ENCODE measurements at regions not wholly inside any gene's neighbourhood (a gene's known extent, or its start where the extent isn't known, plus 50 kb on each side); places are given as distances from the start of the nearest gene placed in this dataset.

DNA sequence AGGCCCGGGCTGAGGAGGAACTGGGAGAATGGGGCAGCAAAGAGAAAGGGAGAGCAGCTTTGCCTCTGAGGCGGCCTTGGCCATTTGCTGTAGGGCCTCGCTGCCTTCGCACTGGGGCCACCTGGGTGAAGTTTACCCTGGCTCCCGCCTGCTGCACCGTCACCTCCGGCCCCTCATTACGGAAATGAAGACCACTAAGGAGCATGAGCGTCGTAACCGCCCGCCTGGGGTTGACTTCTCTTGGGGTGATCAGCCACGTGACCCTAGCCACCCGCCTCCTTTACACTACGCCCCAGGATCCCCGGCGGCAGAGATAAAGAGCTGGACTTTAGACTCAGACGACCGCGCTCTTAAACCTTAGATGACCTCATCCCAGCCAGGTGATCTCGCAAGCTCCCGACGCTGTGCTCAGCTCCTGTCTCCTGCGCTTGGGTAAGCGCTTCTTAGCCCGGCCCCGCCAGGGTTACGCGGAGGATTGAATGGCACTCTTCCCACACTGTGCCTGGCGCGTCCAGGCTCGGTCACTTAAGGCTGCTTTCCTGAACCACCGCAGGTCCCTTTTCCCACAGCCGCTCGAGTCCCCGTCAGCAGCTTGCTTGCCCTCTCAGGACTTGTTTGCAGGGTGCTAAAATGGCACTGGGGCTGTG, 107.9 kb upstream of the LARP1 start (continued):
- TF ChIP-seq, protein P1, sequence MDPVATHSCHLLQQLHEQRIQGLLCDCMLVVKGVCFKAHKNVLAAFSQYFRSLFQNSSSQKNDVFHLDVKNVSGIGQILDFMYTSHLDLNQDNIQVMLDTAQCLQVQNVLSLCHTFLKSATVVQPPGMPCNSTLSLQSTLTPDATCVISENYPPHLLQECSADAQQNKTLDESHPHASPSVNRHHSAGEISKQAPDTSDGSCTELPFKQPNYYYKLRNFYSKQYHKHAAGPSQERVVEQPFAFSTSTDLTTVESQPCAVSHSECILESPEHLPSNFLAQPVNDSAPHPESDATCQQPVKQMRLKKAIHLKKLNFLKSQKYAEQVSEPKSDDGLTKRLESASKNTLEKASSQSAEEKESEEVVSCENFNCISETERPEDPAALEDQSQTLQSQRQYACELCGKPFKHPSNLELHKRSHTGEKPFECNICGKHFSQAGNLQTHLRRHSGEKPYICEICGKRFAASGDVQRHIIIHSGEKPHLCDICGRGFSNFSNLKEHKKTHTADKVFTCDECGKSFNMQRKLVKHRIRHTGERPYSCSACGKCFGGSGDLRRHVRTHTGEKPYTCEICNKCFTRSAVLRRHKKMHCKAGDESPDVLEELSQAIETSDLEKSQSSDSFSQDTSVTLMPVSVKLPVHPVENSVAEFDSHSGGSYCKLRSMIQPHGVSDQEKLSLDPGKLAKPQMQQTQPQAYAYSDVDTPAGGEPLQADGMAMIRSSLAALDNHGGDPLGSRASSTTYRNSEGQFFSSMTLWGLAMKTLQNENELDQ (CRISPR knock-in tag; IDR thresholded peaks at IDR 0.05; ENCODE audit: borderline replicate concordance), result no peak
- TF ChIP-seq ZNF350 (CRISPR knock-in tag; IDR thresholded peaks at IDR 0.05; ENCODE audit: borderline replicate concordance, low read depth) (peak; percentile 85; the same call in 1 of the 2 replicates), ASH2L (IDR thresholded peaks at IDR 0.05; ENCODE audit: insufficient read length, low read depth, low read length) (peak; percentile 67), ZIK1 (CRISPR knock-in tag; IDR thresholded peaks at IDR 0.05; ENCODE audit: borderline replicate concordance, low read depth) (0 out of 2 replicates have a peak, but pooled peaks have one; percentile 55)
- TF ChIP-seq, protein P2, sequence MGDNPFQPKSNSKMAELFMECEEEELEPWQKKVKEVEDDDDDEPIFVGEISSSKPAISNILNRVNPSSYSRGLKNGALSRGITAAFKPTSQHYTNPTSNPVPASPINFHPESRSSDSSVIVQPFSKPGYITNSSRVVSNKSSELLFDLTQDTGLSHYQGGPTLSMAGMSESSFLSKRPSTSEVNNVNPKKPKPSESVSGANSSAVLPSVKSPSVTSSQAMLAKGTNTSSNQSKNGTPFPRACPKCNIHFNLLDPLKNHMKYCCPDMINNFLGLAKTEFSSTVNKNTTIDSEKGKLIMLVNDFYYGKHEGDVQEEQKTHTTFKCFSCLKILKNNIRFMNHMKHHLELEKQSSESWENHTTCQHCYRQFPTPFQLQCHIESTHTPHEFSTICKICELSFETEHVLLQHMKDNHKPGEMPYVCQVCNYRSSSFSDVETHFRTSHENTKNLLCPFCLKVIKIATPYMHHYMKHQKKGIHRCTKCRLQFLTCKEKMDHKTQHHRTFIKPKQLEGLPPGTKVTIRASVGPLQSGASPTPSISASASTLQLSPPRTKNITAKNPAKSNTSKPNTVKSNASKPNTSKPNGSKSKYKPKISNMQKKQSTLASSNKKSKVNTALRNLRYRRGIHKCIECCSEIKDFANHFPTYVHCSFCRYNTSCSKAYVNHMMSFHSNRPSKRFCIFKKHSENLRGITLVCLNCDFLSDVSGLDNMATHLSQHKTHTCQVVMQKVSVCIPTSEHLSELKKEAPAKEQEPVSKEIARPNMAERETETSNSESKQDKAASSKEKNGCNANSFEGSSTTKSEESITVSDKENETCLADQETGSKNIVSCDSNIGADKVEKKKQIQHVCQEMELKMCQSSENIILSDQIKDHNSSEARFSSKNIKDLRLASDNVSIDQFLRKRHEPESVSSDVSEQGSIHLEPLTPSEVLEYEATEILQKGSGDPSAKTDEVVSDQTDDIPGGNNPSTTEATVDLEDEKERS (CRISPR knock-in tag; IDR thresholded peaks at IDR 0.05), result peak; percentile 75; the same call in 1 of the 2 replicates
- TF ChIP-seq, protein P3, sequence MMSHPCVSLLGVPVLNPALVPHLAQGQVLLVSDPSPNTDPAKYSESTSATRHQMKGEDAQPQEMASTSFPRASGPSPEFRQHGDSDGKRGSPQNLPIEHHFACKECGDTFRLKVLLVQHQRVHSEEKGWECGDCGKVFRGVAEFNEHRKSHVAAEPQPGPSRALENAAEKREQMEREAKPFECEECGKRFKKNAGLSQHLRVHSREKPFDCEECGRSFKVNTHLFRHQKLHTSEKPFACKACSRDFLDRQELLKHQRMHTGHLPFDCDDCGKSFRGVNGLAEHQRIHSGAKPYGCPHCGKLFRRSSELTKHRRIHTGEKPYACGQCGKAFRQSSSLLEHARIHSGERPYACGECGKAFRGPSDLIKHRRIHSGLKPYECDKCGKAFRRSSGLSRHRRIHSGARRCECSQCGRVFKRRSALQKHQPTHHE (CRISPR knock-in tag; IDR thresholded peaks at IDR 0.05; ENCODE audit: borderline replicate concordance), result peak; percentile 58; the same call in 1 of the 2 replicates
